ENCODE measurements at regions not wholly inside any gene's neighbourhood (a gene's known extent, or its start where the extent isn't known, plus 50 kb on each side); places are given as distances from the start of the nearest gene placed in this dataset.

DNA sequence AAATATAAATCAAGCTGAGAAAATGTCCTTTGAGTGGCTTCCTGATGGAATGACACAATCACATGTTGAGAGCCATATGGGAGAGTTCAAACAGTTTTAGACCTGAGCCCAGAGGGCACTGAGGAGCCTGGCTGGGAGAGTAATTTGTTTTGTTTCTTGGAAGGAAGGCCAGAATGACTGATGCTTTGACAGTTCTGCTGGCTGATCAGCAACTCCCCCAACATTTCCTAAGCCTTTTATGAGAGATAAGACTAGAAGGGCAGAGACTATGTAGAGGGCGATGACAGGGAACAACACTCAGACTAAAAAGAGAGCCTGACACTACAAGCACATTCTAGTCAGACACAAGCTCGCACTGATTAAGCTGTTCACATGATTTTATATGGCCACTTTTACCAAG is 169.2 kb downstream of the COX7C start:
- DNase-seq = no peak

DNA sequence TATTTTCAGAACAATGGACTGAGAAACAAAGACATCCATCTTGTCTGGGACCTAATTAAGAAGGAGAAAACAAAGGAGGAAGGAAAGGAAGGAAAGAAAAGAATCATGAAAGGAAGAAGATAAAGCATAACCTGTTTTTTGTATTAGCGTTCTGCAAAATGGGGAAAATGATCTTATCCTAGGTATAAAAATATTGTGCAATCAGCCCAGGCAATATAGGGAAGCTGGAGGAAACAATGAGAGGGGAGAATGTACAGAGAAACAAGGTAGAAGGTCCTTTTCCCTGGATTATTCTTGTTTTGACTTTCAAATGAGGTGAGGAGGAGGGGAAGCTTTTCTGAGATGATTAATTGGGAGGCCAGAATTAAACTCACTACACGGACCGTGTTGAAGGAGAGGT is 177.9 kb downstream of the COX7C start:
- DNase-seq = no peak

DNA sequence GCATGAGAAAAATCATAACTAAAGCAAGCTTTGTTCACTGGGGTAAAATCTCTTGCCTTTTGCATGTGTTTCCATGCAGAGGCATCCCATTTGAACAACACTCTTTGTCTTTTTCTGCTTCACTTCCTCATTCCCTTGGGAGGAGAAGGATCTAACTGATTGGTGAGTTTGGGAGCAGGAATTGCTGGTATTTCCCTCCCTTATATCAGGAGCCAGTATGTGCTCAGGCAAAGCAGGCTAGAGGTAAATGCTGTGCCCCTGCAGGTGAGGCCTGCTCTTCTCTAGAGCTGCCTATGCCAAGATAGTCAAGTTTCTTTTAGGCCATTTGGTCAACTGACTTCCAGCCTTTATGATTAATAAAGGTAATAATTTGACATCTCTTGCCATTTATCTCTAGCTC is 179.9 kb downstream of the COX7C start:
- DNase-seq = no peak

DNA sequence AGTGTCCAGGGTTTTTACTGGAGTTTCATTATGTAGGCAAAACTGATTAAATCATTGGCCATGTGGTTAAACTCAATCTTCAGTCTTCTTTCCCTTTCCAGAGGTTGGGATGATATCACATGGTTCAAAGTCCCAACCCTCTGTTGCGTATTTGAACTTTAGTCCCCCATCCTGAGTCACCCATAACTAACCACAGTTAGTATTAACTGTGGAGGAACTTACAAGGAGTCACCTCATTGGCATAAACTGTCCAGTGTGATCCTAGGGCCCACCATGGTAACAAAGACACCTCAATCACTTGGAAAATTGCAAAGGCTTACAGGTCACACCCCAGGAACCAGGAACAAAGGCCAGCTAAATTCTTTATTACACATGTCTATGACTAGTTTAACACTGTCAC is 188.5 kb downstream of the COX7C start:
- DNase-seq = no peak

DNA sequence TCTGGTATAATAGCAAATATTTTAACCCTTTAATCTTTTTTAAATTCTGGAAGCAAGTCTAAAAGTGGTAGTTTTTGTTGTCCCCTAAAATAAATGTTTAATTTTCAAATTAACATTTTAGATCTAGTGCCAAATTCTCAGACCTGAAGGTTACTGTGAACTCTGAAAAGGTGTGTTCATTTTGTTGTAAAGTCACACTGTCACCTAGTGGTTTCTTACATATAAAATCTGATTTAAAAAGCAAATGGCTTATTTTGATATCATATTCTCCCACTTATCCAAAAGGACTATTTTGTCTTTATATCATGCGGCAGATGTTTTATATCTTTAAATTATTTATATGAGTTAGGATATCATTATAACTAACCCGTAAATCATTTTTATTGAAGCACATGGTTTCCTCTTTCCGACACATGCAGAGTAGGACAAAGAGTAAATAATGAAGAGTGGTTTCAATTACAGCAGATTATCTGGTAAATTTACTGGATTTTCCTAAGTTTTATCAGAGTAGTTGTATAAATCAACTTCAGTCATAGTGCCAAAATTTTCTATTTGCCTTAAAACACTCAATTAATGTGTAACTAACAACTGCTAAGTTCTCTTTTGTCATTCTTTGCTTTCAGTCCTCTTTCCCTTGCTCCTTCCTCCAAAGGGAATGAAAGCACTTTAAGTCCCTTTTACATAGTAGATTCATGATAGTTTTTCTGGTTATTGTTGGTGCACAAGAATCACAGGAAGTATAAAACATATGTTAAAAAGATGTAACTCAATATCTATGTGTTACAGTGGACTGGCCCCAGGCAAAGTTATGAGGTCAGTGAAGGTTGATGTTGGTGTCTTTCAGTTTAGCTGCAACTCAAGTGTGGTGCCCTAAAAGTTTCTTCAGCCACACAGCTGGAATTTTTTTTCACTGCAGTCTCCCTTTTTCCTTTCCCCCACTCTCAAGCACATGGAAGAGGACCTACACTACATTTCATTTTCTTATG is 189.6 kb downstream of the COX7C start:
- no peak for DNase-seq

DNA sequence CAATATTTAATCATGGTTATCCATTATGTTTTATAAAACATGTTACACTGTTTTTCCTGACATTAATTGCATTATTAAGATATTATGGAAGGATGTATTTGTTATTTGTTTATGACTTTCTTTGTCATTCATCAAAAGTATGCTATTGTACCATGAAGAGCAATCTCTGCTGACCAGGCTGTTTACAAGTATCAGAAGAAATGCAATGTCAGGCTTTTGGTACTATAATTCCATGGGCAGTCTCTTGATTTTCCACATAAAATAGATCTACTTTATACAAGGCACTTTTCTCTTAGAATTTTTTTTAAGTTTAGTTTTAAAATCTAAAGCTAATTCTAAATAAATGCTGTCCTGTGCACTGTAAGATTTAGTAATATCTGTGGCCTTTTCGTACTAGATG is 196.6 kb downstream of the COX7C start:
- no peak for DNase-seq

DNA sequence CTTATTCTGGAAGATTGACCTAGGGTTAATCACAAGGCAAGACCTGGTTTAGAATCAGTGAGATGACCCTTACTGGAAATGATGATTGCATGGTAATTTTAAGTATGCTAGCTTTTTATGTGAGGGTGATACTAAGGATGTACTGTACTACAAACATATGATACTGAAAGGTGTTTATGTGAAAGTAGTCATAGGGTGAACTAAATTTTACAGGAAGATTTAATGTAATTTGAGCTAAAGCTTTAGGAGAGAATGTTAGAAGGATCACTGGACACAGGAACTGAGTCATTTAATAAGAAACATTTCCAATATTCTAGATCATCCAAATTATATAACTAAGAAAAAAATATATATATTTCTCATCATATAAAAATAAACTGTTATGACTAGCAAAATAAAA is 197.2 kb downstream of the COX7C start:
- no peak for DNase-seq

DNA sequence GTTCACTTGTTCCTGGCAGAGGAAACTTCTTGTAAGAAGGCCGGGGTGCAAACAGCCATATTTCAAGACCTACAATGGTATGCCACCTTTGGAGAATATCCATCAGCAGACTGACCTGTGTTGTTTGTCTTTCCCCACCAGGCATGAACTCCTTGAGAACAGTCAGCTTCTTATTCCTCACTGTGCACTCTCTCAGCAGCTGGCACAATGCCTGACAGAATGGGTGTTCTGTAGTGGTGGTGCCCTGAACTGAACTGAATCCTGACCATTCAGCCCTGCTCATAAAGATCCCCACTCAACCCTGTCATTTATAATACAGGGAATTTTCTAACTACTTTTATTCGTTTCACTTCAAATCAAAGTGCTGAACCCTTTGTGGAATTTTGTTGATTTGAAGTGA is 206.9 kb downstream of the COX7C start:
- no peak for DNase-seq

DNA sequence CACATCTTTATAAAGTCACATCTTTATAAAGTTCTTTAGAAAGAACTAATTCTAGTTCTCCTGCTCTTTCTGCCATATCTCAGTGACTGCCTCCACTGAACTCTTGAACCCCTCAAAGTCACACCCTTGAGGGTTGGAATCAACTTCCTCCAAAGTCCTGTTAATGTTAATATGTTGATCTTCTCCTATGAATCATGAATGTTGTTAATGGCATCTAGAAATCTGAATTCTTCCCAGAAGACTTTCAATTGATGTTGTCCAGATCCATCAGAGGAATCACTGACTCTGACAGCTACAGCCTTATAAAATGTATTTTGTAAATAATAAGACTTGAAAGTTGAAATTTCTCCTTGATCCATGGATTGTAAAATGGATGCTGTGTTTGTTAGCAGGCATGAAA is 213.4 kb downstream of the COX7C start:
- DNase-seq = no peak

DNA sequence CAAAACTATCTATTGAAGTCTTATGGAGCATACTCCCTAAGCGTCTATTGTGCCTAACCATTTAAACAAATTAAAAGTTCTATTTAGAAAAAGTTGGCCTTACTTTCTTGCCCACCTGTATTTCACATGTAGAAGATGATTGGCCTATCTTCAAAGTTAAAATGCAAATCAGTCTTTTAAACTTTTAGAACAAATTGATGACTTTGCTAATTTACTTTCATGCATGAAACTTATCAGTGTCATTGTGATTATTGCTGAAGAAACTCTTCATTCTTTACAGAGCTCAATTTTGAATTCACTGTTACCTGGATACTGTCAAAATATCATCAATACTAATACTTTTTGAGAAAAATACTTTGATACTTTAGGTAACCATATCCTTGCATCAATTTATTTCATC is 216.1 kb downstream of the COX7C start:
- no peak for DNase-seq

DNA sequence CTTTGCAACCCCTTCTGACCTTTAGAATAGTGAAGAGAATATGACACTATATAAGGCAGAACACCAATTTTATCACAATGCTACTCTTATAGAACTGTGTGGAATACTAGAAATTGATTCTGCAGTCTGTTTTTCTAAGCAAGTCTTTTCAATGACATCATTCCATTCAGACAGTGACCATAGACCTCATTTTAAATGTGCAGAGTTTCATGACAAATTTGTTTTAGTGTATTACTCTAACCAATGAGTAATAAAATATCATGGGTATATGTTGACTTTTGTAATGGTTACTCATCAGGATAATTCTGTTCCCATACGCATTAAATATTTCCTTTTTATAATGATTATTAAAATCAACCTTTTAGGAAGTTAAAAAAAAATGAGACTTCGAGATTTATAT is 219.9 kb downstream of the COX7C start:
- DNase-seq = no peak

DNA sequence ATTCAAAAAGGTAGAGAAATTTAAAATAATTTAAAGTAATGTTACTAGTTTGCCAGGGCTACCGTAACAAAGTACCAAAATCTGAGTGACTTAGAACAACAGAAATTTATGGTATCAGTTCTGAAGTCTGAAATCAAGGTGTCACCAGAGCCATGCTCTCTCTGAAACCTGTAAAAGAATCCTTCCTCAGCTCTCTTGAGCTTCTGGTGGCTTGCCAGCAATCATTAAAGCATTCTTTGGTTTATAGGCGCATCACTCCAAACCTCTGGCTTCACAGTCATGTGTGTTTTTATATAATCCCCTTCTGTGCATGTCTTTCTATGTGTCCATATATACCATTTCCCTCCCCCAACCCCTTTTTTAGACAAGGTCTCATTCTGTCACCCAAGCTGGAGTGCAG is 220.3 kb downstream of the COX7C start:
- no peak for DNase-seq

DNA sequence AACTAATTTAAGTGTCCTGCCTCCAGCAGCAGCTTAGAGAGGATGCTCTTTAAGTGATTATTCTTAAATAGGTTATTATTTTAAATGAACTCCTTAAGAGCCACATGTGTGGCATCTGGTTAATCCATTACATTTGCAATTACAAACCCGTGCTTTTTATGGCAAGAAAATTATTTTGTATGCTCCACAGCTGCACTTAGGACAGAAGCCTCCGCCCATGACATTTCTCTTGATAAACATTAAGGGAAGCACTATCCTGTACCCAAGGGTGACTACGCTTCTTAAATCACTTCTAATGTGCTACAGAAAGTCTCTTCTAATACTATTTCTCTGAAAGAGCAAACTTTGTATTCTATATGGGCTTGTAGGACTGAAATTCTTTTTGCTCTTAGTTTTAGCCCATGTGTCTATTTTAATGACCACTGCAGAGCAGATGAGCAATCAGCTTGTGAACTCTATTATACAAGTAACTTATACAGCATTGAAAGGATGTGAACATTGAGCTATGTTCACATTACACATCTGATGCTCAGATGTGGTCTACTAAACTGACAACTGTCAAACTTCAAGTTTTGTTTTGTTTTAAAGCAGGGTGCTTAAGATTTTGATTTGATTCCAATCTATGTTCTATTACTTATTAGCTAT is 223.4 kb downstream of the COX7C start:
- DNase-seq = no peak

DNA sequence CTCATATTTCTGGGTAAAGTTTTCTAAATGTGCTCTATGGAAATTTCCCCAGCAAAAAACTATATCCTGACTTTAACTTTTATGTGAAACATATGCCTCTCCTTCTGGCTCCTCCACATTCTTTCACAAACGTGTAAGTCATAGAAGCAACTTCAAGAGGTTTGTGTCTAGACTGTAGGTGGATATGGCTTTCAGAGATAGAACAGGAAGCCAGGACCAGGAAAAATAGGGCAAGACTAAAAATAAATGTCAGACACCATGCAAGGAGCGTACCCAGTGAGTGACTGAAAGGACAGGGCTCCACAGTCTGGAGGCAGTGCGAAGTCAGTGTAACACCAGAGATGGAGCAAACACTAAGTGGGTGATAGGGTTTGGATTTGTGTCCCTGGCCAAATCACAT is 240.7 kb downstream of the COX7C start:
- DNase-seq = no peak

DNA sequence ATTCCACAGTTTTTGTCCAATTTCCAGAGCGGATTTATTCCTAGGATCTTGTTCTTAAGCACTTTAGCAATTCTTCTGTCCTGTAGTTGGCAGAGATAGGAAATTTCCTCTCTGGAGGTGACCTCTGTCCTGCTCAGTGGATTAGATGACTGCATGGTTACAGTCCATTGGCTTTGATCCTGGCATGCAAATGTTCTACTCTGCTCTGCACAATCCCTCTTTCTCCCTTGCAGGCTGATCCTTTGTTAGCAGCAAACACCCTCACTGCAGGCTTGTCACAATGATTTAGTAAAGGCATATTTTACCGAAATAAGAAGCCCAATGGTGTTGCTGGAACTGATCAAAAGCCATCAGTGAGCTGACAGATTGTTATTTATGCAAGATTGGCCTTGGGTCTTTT is 243.8 kb downstream of the COX7C start:
- DNase-seq = no peak

DNA sequence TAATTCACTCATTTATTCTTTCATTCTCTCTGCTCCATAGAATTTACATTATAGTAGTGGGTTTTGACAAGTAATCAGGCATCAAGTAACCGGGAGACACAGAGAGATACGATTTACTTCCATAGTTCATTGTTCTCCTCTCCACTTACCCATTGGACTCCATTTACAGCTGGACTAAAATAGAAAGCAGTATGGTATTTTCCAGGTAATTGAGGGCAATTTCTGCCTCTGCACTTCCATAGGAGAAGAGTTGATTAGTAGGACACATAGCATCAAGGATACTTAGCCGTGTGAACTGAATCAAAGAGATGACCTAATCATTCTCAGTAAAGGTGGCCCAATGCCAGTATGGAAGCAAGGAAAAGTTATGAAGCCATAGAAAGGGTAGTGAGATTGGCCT is 244.4 kb downstream of the COX7C start:
- DNase-seq = no peak

DNA sequence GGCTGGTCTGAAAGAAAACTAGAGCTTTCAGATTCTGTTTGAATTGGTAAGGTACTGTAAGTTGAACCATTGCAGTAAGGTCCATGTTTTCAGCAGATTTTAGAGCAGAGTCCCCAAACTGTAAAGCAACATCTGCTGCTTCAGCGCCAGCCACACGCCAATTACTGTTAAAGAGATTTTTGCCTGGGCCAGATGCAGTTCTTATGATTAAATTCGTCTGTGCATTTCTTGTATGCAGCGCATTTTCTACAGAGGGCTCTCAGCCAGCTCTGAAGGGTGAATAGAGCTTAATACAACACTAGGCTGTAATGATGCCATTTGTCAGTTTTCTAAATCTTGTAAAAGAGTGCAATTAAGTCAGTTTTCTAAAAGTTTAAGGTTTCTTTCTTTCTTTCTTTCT is 246.3 kb downstream of the COX7C start:
- no peak for DNase-seq

DNA sequence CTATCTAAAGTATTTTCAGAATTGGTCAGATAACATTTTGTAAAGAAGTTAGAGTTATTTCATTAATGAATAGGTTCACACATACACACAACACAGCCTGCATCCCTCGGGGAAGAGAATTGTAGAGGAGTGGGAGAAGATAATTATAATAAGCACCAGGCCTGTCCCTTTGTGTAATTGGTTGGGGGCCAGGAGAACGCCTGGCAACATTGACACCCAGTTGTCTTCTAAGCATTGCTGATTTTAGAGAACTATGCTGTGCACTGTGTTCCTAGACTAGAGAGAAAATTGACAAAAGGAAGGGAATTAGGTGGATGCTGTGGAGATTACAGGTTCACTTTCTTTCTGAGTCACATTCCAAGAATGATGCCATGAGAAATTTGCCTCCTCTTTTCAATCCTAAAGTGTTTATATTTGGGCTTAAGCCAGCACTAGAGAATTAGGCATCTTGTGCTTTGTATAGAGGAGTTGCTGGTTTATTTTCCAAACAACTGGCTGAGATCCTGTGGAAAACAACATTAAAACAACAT is 247.6 kb downstream of the COX7C start:
- no peak for DNase-seq

DNA sequence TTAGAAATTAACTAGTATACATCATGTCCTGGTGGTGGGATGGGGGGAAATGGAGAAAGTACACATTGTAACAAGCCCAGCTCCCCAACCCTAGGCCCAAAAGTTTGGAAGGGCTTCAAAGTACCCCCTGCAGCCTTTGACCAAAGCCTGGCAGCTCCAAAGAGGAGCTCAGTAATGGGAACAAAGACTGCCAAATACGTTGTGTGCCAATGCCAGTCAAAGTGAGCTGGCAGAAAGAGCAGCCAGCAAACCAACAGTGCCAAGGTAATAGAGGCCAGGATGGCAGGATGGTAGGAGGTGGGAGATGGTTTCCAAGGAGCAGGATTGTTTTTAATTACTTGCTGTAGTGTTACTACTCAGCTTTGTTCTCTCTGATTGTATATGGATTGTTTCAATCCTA is 248.3 kb downstream of the COX7C start:
- DNase-seq = no peak

DNA sequence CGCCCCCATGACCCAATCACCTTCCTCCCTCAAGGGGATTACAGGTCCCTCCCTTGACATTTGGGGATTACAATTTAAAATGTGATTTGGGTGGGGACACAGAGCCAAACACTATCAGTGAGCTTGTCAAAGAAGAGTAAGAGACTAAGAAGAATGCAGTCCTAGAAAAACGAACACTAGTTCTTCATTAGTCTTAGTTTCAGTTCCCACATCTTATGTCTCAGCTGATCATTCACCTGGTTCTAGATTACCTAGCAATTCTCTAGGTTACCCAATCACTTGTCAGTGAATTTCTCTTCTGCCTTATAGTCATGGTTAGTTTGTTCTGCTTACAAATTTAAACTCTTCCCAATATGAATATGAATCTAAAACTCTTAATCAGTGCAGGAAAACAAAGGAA is 251.5 kb downstream of the COX7C start:
- no peak for DNase-seq

DNA sequence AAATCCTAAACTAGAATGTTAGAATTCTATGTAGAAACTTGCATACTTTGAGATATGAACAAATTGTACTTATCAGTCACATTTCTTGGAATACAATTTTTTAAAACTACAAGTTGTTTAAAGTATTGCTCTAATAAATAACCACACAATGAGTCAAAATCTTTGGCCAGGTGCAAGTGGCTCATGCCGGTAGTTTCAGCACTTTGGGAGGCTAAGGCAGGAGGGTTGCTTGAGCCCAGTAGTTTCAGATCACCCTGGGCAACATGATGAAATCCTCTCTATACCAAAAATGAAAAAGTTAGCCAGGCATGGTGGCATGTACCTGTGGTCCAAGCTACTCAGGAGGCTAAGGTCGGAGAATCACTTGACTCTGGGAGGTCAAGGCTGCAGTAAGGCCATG is 257.8 kb downstream of the COX7C start:
- DNase-seq = no peak

DNA sequence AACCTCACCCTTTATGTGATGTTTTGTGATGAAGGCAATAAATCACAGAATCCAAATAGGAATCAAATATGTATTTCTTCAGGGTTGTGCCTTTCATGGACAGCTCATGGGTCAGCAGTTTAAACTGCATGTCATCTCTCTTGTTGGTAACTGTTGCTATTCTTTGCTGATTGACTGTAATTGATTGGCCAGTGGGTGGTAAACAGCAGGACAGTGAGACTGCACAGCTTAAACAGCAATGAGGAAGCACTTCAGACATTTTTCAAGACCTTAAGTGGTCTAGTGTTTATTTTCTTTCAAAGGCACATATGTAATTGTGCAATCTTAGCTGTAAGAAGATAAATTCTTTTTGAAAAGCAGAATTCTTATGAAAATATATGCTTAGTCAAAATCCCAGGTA is 260.5 kb downstream of the COX7C start:
- no peak for DNase-seq

DNA sequence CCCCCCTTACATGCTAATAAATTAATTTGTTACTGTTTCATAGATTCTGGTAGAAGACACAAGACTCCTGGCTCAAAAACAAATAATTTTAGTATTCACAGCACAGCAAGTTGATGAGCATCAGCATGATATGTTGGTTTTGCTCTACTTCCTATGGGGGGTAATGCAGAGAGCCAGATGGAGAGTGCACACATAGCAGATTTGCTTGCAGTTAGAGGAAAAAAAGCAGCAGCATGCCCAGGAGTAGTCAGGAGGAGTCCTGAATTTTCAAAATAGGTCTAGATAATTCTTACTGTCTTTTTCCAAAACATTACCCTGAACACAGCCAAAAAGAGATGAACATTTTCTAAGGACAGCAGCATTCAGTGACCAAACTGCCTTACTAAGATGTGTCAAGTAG is 261.3 kb downstream of the COX7C start:
- no peak for DNase-seq

DNA sequence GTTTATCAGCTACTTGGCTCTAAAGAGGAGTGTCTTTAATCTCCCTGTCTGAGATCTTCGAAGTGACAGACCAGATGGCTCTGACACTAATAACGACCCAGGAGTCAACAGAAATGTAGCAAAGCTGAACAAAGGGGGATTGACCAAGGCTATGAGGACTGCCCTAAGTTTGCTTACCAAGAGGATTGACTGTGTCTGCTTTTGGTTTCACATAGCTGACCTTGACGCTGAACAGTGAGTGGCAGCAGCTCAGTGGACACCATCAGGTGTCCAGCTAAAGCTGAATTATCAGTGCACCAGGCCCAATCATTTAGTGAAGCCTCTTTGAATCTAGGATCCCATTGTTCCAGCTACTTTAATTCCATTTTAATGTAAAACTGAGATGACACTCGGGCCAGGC is 262.6 kb downstream of the COX7C start:
- DNase-seq = no peak
